ENCODE measurements at regions not wholly inside any gene's neighbourhood (a gene's known extent, or its start where the extent isn't known, plus 50 kb on each side); places are given as distances from the start of the nearest gene placed in this dataset.

DNA sequence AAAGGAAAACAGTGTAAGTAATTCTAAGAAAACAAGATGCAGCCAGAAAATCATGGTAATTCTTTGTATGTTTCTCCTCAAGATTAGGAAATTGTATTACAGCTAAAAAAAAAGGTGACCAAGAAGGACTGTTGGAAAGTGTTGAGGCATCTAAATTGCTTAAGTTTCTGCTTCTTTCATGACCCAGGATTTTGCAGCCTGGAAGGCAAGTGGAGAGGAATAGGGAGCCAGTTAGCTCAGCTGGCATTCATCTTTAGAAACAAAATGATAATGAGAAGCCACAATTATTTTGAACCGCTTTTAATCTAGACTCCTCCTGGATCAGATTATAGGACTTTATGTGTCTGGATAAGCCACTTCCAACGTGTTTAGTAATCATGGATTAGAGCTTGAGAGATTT lies 56.8 kb upstream of the TMEM229A start:
- TF ChIP-seq POLR2A (IDR thresholded peaks at IDR 0.05) = no peak
- TF ChIP-seq, protein P1, sequence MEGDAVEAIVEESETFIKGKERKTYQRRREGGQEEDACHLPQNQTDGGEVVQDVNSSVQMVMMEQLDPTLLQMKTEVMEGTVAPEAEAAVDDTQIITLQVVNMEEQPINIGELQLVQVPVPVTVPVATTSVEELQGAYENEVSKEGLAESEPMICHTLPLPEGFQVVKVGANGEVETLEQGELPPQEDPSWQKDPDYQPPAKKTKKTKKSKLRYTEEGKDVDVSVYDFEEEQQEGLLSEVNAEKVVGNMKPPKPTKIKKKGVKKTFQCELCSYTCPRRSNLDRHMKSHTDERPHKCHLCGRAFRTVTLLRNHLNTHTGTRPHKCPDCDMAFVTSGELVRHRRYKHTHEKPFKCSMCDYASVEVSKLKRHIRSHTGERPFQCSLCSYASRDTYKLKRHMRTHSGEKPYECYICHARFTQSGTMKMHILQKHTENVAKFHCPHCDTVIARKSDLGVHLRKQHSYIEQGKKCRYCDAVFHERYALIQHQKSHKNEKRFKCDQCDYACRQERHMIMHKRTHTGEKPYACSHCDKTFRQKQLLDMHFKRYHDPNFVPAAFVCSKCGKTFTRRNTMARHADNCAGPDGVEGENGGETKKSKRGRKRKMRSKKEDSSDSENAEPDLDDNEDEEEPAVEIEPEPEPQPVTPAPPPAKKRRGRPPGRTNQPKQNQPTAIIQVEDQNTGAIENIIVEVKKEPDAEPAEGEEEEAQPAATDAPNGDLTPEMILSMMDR (IDR thresholded peaks at IDR 0.05) = no peak

Data from lower leg skin (tissue), 3 donors.